ENCODE measurements at regions not wholly inside any gene's neighbourhood (a gene's known extent, or its start where the extent isn't known, plus 50 kb on each side); places are given as distances from the start of the nearest gene placed in this dataset.

- Histone ChIP-seq H3F3A (ENCODE audit: insufficient read depth, low read length, poor library complexity, severe bottlenecking) (no peaks in the 10 kb centered on the region), H3K4me3 (ENCODE audit: low read length) (no peak overlapping the region), H3K9me2 (ENCODE audit: insufficient read depth, low read length) (no peaks in the 10 kb centered on the region), H4K20me1 (ENCODE audit: insufficient read depth) (no peaks in the 10 kb centered on the region), H2AFZ (ENCODE audit: low read depth, low read length) (no peak overlapping the region), H3K79me2 (replicated peaks; ENCODE audit: insufficient read depth, low read length) (no peaks in the 10 kb centered on the region), H3K27ac (ENCODE audit: low read length) (no peak overlapping the region), H3K9ac (ENCODE audit: low read length) (no peak overlapping the region), H3K27me3 (ENCODE audit: insufficient read depth, low read depth, low read length) (no peaks in the 10 kb centered on the region), H3K4me2 (ENCODE audit: low read length) (no peak overlapping the region), H3K9me3 (ENCODE audit: low read length) (peaks cover 7% of the 10 kb centered on the region), H3K36me3 (ENCODE audit: insufficient read depth, low read length) (no peaks in the 10 kb centered on the region)
- TF ChIP-seq TAF1 (IDR thresholded peaks at IDR 0.05; ENCODE audit: low read depth): no peak
- no peak for TF ChIP-seq SMC3 (conservative IDR thresholded peaks at IDR 0.05; ENCODE audit: poor library complexity)
- no peak for TF ChIP-seq REST (IDR thresholded peaks at IDR 0.05; ENCODE audit: borderline replicate concordance)
- TF ChIP-seq CTCF (IDR thresholded peaks at IDR 0.05; ENCODE audit: poor library complexity, severe bottlenecking): no peak
- TF ChIP-seq EP300 (conservative IDR thresholded peaks at IDR 0.05; ENCODE audit: poor library complexity, severe bottlenecking): no peak
Measured at GRCh38 chr10:30256084-30256483, 93.0 kb downstream of the MTPAP start.

DNA sequence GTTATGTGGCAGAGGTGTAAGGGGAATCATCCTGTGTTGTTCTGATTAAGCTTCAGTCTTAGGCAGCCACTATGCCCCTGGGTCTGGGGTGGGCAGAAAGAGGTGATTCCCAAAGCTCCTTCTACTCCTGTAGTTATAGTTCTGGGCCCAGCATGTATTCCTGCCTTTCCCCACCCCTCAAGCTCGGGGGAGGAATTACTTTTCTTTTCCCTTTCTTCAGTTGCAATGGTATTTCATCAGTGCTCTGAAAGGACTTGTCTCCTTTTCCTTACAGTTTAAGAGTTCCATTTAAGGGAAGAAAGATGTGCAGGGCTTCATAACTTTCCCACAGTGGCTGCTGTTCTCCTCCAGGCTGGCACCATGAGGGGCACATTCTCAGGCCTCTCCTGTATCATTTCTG, 94.2 kb downstream of the MTPAP start:
- H3K4me2 ChIP-seq (ENCODE audit: low read length): no peak overlapping the region
- no peaks in the 10 kb centered on the region for H3K36me3 ChIP-seq (ENCODE audit: insufficient read depth, low read length)
- H2AFZ ChIP-seq (ENCODE audit: low read depth, low read length): no peak overlapping the region
- H3K4me3 ChIP-seq (ENCODE audit: low read length): no peak overlapping the region
- TF ChIP-seq POLR2AphosphoS5 (IDR thresholded peaks at IDR 0.05) (no peak), RAD21 (conservative IDR thresholded peaks at IDR 0.05) (no peak), TAF1 (IDR thresholded peaks at IDR 0.05; ENCODE audit: low read depth) (no peak), MXI1 (conservative IDR thresholded peaks at IDR 0.05; ENCODE audit: poor library complexity, severe bottlenecking) (no peak), EP300 (conservative IDR thresholded peaks at IDR 0.05; ENCODE audit: poor library complexity, severe bottlenecking) (no peak), SMC3 (conservative IDR thresholded peaks at IDR 0.05; ENCODE audit: poor library complexity) (no peak), REST (IDR thresholded peaks at IDR 0.05; ENCODE audit: borderline replicate concordance) (no peak), CTCF (IDR thresholded peaks at IDR 0.05; ENCODE audit: poor library complexity, severe bottlenecking) (no peak), EZH2 (IDR thresholded peaks at IDR 0.05; ENCODE audit: borderline replicate concordance, insufficient read depth, low read length, poor library complexity, severe bottlenecking) (no peak)
- H3K79me2 ChIP-seq (replicated peaks; ENCODE audit: insufficient read depth, low read length): no peaks in the 10 kb centered on the region
- peaks cover 7% of the 10 kb centered on the region for H3K9me3 ChIP-seq (ENCODE audit: low read length)
- H3K27ac ChIP-seq (ENCODE audit: low read length): no peak overlapping the region
- no peaks in the 10 kb centered on the region for H3F3A ChIP-seq (ENCODE audit: insufficient read depth, low read length, poor library complexity, severe bottlenecking)
- H3K9me2 ChIP-seq (ENCODE audit: insufficient read depth, low read length): no peaks in the 10 kb centered on the region
- H3K9ac ChIP-seq (ENCODE audit: low read length): no peak overlapping the region
- H3K27me3 ChIP-seq (ENCODE audit: insufficient read depth, low read depth, low read length): no peaks in the 10 kb centered on the region
- H4K20me1 ChIP-seq (ENCODE audit: insufficient read depth): no peaks in the 10 kb centered on the region
